HT-29 (cell line): ENCODE measurements at regions not wholly inside any gene's neighbourhood (a gene's known extent, or its start where the extent isn't known, plus 50 kb on each side); places are given as distances from the start of the nearest gene placed in this dataset.

Source experiments
- DNase-seq: peaks from one replicate; pipeline ENCODE4 v3.0.0-alpha.2; 2015; ENCODE audit warnings: low spot score

DNA sequence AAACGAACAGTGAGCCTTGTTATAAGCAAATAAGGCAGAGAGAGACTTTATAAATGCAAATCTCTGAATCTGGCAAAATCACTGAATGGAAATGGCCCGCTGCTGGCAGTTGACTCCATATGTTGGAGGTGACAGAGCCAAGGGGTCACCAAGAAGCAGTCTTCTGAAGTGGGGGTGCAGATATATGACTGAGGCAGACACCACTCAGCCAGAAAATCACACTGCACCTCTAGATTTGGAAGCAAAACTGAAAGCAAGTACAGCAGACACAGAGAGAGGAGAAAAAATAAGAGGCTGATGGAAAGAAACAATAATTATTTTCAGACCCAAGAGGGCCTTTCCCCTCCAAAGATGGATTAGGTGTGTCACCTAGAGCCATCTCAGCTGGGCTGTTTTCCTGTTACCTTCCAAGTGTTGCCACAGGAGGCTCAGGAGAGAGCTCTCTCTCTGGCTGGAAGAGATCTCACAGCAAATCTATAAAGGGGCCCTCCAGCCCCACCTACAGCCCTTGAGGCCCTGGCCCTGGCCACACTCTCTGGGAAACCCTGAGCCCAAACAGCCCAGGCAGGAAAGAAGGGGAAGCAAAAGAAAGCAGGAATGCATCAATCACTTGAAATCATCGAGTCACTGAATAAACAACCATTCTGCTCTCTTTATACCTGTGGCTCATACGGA, 585.1 kb upstream of the PSMD7 start:
- DNase-seq: no peak

DNA sequence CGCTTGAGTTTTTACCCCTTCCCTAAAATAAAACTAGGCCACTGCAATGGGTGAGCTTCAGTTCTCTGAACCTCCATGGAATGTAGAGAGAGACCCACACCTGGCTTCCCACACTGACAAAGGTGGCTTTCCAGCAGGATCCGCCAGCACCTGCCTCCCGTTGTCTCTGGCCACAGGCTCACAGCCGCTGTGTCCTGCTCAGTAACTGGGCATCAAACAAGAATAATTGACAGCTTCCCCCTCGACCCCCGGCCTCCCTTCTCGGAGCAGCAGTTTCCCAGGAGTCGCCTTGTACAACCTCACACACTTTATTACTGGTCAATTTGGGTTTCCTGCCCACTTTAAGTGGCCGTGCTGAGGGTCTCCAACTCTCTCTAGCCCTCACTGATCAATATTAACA, 586.1 kb upstream of the PSMD7 start:
- DNase-seq: no peak

DNA sequence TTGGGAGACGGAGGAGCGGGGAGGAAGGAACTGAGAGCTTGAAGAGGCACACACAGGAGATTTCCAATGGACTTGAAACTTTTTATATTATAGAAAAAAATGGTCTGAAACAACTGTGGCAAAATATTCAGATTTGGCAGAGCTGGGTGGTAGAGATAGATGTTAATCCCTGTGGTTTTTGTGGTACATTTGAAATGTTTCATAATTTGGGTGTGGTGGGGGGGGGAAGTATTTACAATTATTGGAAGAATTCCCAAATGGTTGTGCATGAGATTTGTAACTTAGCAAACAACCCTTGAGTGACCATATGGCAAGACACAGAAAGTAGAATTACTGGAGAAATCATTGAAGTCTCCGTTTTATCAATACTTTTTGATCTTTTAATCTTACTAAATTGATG, 588.8 kb upstream of the PSMD7 start:
- DNase-seq: no peak

DNA sequence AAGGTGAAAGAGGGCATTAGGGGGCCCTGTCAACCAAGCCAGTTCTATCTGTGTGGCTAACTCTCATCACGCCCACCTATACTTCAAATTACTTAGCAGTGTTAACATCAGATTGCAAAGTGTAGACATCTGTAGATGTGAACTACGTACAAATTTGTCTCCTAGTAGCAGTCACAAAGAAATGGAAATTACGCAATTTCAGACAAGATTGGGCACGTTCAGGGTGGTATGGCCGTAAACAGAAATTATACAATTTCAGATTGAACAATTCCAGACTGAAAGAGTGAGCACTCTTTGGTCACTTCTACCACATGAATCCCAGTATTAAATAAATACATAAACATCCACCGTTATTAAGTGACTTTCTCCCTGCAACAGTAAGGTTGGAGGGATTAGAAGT, 592.7 kb upstream of the PSMD7 start:
- DNase-seq: no peak

DNA sequence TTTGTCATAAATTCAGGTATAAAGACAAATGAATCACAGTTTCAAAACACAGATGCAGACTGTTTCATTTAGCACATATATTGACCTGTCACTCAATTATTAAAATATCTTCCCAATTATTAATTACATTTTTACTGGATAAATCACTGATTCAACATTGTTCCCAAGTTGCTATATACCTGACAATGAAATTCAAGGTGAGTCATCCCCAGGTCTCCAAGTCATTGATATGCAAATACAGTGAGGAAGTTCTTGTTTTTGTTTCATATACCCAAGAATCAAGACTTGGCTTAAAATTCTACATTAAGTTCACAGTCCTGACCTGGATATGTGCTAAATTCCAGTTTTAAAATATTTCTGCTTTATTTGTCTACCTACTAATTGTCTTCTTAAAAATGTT, 599.3 kb upstream of the PSMD7 start:
- no peak for DNase-seq

DNA sequence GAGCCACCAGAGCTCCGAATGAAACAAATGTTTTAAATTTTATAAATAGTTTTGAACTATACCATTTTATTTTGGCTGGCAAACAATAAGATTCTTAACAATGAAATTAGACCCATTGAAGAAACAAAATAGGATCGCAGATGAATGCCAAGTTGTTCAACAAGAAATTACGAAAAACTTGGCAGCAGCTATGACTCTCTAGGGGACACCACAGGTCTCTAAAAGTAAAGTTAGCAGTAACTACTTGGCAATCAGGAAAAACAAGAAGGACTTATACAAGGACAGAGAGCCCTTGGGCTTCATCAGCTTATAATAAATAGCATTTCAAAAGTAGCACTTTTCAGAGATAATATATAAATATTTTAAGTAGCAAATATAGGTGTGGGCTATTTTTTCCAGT, 603.8 kb upstream of the PSMD7 start:
- no peak for DNase-seq

DNA sequence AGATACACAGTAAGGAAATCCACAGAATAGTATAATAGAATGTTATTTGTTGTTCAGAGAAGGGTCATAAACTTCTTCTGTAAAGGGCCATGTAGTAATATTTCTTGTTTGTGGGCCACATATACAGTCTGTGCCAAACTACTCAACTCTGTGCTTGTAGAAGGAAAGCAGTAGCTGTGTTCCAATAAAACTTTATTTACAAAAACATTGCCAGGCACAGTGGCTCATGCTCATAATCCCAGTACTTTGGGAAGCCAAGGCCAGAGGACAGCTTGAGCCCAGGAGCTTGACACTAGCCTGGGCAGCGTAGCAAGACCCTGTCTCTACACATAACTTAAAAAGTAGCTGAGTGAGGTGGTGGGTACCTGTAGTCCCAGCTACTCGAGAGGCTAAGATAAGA, 612.8 kb upstream of the PSMD7 start:
- DNase-seq: no peak

DNA sequence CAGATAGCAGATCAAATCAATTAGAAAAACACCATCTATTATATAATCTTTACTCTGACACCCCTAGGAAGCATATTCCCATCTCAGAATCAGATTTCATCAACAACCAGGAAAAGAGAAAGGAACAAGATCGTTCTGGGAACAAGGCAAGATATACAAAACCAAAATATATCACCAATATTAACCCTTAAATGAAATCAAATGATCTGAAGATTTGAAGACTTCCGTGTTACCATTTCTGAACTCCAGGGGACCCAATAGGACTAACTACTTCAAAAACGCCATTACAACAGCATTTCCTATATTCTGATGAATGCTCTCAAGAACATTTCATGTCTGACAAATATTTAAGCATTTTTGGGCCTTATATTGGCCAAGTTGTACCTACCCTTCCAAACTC, 624.2 kb upstream of the ZFHX3 start:
- no peak for DNase-seq

DNA sequence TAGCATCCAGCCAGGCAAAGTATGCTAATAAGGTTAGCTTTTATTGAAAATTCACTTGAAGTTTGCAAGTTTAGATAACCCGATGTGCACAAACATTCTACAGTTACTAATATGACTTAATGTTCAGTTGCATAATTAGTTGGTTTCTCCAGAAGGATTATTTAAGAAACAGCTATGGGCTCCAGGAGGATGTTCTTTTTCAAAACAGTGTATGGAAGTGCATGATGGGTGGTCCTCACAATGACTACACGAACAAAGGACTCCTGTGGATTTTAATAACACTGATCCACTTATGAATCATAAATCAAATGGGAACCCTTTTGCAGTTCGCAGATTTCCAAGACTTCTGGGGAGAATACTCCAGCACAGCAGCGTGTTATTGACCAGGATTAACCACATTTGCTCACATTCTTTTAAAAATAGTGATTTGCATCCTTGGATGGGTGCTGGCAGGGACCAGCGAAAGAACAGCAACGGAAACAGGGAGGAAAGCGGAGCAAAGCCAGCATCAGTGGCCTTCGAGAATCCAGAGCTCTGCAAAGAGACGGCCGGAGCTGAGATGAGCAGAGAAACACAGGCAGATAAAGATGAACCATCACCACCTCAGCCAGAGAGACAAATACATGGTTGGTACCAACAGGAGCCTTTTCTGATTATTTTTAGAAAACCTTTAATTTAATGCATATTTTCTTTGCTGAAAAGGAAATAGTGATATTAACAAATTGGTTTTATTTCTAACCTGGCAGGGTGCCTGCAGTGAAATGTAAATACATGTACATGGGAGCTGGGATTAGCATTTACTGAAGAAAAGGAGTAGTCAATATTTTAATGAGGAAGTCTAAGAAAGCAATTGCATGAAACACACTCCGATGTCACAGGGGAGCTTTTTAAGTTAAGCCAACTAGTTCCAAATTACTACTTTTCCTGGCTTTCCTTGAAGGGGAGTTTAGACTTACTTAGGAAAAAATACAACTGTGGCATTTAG, 623.2 kb upstream of the ZFHX3 start:
- DNase-seq: no peak

DNA sequence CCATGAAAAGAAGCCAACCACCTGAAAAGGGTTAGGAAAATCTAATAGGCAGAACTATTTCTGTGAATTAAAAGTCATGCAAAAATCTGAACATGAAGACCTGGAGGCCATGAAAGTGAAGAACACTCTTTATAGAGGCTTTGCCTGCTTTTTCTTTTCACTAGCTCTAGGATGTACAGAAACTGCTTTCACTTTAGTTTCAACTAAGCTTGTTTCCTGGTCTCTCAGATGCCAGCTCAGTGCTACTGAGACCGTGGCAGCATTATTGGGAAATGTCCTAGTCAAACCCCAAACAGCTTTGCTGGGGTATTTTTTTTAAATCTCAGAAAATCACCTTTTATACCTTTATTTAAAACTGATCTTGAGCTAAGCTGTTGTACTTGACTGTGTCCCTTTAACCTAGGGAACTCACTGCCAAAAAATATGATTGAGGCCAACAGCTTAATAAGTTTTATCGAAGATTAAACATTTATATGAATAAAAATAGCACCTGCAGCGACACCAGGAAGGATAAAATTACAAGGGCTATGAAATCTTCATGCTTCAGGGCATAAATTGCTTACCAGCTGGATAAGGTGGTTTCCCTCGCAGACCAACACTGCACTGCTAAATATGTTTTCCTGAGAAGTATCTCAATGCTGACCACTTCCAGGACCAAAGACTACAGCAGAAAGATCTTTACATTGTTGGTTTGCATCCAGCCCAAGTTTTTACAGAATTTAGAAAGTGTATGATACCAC, 621.8 kb upstream of the ZFHX3 start:
- DNase-seq: no peak

DNA sequence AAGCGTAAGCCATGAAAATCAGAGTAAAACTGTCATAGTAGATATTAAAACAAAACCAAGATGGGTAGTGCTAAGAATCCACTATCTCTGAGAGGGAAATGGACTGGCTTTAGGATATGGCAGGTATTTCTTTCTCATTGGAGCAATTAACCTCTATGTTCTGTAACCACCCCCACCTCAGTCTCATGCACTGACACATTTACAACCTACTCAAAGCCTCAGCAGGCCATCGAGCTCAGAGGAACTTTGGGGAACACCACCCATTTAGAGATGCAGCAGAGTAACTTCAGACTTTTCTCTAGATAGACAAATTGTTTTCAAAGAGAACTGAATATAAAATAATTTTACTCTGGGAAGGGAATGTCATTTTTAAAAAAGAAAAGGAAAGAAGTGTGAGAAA, 615.8 kb upstream of the ZFHX3 start:
- DNase-seq: no peak

DNA sequence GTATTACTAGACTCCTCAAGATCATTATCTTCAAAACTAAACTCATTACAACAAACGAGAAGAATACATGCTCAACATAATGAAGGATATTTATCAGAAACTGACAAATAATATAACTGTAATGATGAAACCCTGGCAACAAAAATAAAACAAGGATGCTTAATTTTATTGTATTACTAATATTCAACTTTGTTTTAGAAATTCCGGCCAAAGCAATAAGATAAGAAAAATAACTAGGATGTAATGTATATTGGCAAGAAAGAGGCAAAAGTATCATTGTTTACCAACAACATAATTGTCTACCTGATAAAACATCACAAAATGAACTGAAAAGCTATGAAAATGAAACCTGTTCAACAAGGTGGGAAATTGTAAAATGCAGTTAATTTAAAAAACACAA, 588.3 kb upstream of the ZFHX3 start:
- DNase-seq: no peak

DNA sequence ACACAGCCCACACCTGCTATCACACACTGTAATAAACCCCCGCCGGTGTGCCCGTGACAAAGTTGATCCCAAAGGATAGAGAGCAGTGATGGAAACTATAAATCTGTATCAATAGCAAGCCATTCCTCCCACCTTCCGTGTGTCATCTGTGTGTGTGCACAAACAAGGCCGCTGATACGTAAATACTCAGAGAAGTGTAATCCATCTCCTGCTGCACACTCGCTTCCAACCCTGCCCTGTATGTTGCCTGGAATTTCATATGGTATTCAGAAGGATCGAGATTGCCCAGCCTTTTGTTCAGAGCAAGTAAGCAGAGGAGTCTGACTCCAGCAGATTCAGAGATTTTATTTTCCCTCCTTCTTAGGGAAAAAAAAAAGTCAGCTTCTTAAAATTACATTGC, 581.1 kb upstream of the ZFHX3 start:
- DNase-seq: no peak

DNA sequence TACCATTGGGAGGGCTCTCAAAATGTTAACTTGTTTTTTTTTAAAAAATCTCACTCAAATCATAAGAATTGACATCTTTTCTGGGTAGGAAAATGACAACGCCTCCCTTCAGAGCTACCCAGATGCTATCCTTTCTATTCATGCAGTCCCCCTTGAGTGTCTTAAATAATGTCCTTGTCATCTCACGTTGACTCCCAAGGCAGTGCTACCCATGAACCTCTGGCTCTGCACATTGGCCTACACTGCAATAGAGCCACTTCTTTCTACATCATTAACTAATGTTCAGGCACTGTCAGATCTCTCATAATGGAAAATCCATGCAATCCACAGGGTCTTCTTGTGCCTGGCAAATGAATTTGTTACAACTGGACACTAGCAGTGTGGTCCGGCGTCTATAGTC, 569.8 kb upstream of the ZFHX3 start:
- no peak for DNase-seq

DNA sequence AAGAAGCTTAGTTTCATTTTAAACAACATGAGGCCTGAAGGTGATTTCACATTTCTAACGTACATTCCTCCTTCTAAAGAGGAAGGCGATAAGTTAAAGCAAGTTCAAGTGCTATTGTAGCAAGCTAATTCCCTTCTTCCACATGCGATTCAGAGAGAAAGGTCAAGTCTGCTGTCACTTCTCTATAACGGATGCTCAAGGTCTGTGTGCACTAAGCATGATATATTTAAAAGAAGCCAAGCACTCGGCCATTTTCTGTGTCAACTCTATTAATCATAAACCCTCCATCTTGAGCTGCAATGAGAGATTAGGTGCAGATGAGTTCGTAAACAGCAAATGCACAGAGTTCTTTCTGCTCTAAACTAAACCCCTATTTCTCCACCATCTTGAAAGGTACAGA, 568.8 kb upstream of the ZFHX3 start:
- no peak for DNase-seq

DNA sequence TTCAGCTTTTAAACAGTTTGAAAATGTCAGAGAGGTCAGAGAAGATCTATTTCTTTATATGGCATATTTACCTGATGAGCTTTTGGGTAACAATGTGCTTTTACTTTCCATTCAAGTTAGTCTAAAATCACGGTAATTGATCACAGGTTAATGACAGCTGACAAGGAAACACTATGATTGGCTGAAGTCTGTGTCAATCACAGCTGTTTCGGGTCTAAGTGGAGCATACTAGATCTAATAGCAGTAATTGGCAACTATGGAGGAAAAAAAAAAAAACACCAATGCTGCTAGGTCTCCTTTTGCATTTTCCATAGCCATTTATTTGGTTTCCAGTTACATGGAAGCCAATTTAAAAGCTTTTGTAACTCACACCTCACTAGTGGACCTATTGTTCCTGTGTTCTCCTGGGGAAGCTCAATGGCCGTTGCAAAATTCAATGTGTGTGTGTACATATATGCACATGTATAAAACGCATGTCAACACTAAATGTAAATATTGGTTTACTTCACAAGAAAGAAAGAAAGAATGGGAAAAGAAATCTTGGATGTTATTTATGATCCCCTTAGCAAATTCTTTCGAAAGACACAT, 568.3 kb upstream of the ZFHX3 start:
- DNase-seq: no peak

DNA sequence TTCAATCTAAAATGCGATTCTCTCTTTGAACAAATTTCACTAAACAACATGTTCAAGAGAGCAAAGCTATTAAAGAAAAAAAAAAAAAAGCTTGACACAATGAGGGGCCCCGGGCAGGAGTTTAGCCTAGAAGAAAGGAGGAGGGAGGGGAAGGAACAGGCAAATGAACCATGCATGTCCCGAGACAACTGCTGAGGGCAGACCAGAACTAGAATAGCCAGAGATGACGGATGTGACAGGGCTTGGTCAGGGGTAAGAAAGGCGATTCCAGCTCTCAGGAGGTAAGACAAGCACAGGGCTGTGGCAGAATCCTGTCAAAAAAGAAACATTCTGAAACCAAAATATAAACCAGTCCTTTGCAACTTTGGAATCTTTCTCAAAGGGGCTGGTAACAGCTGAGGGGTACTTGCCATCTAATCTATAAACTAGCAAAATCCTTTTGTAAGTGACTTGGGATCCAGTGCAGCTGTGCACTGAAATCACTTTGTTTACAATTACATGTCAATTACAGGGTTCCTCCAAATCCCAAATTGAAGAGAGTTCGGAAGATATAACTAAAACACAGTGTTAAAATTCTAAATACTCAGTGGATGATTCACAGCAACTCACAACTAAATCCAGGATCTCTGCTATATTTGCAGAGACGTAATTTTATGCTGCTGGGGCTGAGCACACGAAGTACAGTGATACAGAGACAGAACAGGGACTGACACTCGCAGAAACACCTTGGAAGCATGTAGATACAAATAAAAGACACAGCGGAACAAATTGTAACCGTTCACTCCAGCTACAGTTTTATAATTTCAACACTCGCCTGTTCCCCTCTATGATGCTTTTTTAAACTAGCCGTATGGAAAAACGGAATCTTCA, 567.4 kb upstream of the ZFHX3 start:
- no peak for DNase-seq

DNA sequence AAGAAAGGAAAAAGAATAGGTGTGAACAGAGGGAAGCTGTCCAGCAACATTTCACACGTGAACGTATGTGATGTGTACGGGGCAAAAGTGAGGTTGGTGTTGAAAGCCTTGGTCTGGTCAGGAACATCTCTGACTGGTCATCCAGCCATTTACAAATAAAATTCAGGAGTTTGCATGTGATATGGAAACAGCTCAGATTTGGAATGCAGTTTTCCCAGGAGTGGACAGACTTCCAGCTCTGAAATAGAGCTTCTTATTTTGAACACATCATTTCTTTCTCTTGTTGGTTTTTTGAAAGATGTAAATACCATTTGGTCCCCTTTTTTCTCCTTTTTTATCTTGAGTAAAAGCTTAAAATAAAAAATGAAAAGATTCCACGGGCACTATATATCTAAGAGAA, 566.2 kb upstream of the ZFHX3 start:
- no peak for DNase-seq

DNA sequence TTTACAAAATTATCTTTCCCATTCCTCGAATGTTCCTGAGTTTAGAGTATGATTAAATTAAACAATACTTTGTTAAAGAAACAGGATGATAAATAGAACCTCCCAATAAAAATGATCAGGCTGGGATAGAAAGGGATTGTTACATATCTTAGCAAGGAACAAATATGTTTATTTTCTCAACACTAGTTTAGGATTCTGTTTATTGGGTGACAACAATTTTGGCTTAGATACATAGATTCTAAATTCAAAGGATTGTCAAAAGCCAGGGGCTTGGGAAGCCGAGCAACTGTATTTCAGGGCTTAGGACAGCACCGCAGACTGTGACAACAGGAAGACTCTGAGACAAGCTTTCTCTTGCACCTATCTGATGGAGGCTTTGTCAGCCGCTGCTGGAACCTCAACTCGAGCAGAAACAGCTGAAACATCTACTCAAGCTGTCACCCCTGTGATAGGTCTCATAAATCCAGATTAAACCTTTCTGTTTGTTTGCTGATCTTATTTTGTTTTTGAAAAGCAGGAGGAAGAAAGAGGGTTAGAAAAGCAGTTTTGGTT, 562.8 kb upstream of the ZFHX3 start:
- no peak for DNase-seq

DNA sequence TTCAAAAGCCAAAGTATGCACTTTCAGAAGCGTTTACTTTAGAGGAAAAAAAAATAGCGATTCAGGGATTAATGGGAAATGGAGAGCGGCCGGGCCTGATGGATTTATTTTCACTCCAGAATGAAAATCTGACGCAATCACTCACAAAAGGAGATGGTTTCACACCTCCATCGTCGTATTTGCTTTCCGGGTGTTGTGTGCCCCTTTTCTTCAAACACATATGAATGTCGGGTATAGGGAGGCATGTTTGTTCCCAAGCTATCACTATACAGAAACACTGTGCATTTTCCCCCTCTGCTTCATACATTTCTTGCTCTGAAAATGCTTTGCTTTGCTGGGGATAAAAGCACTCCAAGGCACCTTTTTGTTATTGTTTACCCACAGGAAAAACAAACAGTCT, 562.2 kb upstream of the ZFHX3 start:
- DNase-seq: no peak

DNA sequence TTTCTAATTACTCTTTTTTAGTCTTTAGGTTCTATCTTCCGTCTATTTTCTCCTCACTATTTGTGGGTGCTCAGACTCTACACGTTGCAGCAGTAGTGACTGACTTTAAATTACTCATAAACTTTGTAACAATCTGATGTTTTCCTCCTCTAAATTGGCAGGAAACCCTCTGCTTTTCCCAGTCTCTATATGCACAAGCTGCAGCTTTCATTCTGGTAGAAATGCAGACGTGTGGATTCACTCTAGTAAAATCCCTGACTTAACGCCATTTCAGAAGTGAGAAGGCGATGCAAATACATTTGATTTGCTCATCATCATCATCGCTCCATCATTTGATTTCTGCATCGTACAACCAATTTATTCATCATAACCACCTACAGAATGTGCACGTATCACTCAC, 561.0 kb upstream of the ZFHX3 start:
- no peak for DNase-seq
